KBM-7 (cell line): ENCODE measurements at regions not wholly inside any gene's neighbourhood (a gene's known extent, or its start where the extent isn't known, plus 50 kb on each side); places are given as distances from the start of the nearest gene placed in this dataset.
"Not testable (repeated sequence)": the region's sequence is repeated elsewhere in the genome, so short reads cannot be mapped to it uniquely, and the experiment has no call there.

Source experiments
- DNase-seq: peaks from one replicate; pipeline ENCODE4 v3.0.0-alpha.2; 2015
- in situ Hi-C: fragments of 300-500 bp; cut with MboI; formaldehyde crosslinking; loops from 2 replicates; pipeline ENCODE4 v1.14.3; 2020; ENCODE audit warnings: low sequenced_read_pairs, low pct_unique_long_range_greater_than_20kb, mixed read lengths

- DNase-seq: no peak
- in situ Hi-C loops: no loop called here
These were observed 896.7 kb upstream of the ZEB2 start for GRCh38 chr2:145416640-145417039.

GRCh38 chr2:145415151-145415550 lies 895.2 kb upstream of the ZEB2 start:
- DNase-seq: no peak
- in situ Hi-C loops: no loop called here

DNA sequence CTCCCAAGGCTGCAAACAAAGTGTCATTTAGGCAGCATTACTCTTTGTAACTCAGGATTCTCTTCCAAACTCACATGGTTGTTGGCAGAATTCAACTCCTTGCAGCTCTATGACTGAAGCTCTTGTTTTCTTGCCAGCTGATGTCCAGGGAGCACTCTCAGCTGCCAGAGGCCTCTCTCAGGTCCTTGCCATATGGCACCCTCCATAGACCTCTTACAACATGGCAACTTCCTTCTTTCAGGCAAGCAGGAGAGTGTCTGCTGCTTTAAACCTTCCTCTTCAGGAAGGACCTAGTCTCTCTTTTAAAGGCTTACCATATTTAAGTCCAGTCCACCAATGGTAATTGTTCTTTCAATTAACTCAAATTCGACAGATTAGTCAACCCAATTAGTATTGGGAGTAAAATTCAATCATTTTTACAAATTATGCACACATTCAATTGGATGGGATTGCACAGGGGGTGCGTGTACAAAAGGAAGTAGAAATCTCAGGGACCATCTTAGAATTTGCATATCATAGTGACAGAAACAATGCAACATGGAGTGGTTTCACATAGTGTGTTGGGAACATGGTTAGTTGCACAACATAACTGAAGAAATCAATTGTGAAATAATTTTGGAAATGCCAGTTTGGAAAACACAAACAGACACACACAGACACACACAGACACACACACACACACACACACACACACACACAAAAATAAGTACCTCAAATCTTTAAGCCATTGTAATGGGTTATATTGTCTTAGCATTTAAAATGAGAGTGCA lies 893.5 kb upstream of the ZEB2 start:
- no peak for DNase-seq
- in situ Hi-C loops: no loop called here

GRCh38 chr2:145412155-145412554 lies 892.2 kb upstream of the ZEB2 start:
- in situ Hi-C loops: no loop called here
- no peak for DNase-seq

DNA sequence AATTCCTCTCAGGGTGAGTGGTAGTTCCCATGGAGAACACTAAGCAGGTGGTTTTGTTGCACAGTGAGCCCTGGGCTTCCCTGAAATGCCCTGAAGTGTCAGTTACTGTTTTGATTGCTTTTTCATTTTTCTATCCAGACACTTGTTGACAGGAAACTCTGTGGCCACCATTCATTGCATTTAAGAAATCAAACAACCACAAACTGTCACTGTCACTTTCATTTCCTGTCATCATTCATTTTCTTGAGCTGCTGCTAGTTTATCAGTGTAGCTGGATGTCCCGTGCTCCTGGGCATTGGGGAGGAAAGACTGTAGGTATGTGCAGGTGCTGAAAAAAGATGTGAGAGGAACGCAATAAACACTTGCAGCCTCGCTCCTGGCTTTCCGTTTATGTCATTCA lies 891.6 kb upstream of the ZEB2 start:
- in situ Hi-C loops: no loop called here
- DNase-seq: peak; percentile 50

- DNase-seq: no peak
- in situ Hi-C loops: no loop called here
These were observed 890.2 kb upstream of the ZEB2 start for GRCh38 chr2:145410086-145410485.

GRCh38 chr2:145408980-145409379 lies 889.1 kb upstream of the ZEB2 start:
- in situ Hi-C loops: no loop called here
- no peak for DNase-seq

DNA sequence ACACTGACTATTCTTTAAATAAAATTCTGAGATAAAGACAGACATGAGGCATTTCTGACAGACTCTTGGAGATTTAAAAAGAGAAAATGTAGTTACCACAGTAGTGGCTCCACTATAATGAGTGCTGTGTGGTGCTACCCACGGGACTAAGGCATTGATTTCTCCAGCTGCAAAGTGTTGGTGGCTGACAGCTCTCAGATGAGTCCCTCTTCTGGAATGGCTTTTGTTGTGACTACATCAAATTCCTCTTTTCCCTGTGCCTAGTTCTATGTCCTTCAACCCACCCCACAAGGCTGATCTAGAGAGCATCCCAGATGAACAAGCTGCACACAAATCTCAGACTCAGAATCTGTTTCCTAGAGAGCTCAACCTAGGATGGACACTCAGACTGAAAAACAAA lies 884.8 kb upstream of the ZEB2 start:
- no peak for DNase-seq
- in situ Hi-C loops: no loop called here

DNA sequence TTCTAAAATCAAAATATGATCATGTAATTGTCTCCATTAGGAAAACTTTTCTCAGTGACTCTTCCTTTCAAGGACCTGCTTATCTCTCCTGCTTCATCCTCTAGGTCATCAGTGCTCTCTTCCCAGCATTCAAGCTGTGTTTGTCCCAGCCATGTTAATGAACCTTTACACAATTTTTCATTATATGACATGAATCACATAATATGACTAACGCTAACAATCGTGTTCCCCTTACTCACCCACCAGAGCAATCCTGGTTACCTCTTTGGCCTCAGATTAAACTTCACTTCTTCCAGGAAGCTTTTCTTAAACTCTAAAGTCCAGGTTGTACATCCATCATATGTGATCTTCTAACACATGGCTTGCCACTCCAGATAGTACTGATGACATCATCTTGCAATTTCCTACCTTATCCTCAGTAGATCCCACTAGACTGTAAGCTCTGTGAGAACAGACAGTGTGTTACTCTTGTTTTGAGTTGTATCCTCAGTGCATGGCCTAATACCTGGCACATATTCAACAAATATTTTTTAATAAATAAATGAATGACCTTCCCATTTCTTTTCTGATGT lies 882.9 kb upstream of the ZEB2 start:
- no peak for DNase-seq
- in situ Hi-C loops: no loop called here

GRCh38 chr2:145399131-145399530 lies 879.2 kb upstream of the ZEB2 start:
- no peak for DNase-seq
- in situ Hi-C loops: no loop called here

DNA sequence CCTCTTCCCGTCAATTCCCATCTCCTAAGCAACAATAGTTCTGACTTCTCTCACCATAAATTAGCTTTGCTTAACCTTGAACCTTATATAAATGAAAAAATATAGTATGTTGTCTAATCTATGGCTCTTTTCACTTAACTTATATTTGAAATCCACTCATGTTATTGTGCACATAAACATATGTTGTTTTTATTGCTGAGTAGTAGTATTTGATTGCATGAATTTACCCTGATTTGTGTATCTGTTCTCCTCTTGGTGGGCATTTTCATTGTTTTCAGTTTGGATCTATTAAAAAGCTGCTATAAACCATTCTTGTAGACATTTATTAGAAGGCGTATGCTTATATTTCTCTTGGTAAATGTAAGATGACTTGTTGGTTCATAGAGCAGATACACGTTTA lies 874.3 kb upstream of the ZEB2 start:
- no peak for DNase-seq
- in situ Hi-C loops: no loop called here

DNA sequence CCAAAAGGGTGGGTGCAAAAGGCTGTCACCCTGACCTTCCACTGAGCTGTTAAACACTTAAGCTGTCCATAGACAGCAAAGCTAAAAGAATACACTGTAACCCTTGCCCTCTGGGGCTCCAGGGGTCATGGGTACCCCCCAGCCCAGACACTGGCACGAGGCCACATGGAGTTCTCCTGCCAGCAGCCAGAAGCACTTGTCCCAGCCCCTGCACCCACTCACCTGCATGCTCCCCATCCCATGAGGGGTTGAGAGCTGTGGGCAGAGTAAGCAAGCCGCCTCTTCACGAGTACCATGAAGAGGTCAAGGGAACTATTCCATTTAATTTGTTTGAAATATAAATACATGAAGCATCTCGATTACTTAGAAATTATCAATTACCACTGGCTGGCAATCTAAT lies 867.1 kb upstream of the ZEB2 start:
- DNase-seq: no peak
- in situ Hi-C loops: no loop called here

DNA sequence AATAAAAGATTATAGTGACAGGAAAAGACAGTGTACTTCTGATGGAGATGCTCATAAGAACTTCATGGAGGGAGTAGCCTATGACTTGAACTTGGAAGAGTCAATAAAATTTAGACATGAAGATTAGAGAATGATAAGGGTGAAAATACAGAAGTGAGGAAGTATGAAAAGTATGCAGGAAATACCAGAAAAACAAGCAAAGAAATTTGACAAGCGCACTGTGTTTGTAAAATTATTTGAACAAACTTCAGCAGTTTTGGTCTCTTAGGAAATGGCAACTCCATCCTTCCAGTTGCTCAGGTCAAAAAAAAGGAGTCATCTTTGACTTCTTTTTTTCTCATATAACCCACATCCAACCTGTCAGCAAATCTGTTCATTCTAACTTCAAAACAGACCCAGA lies 864.0 kb upstream of the ZEB2 start:
- in situ Hi-C loops: no loop called here
- DNase-seq: no peak

GRCh38 chr2:145380436-145381017 lies 860.6 kb upstream of the ZEB2 start:
- no peak for DNase-seq
- in situ Hi-C loops: no loop called here

- in situ Hi-C loops: no loop called here
These were observed 860.0 kb upstream of the ZEB2 start for GRCh38 chr2:145379934-145380333.

DNA sequence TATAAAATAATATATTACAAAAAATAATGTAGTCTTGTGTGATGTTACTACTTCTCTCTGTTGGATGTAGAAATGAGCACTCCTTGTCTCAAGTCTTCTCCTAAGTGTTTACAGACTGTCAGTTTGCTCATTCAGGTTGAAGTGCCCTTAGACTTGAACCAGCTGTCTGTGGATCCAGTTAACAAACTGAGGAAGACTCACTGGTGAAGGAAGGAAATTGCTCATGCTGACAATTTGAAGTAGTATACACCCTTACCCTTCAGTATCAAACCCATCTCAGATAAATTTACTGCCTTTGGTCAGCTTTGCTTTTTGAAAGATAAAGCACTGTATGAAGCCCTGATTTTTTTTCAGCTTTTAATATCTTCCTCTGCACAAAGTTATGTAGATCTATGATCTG lies 854.2 kb upstream of the ZEB2 start:
- in situ Hi-C loops: no loop called here
- DNase-seq: no peak

More at GRCh38 chr2:145379934-145380333, 860.0 kb upstream of the ZEB2 start:
- no peak for DNase-seq

GRCh38 chr2:145367334-145367733 lies 847.4 kb upstream of the ZEB2 start:
- DNase-seq, in situ Hi-C loops: not testable (repeated sequence)

GRCh38 chr2:145366341-145366740 lies 846.4 kb upstream of the ZEB2 start:
- no peak for DNase-seq
- in situ Hi-C loops: no loop called here

- in situ Hi-C loops: no loop called here
- no peak for DNase-seq
These were observed 840.3 kb upstream of the ZEB2 start for GRCh38 chr2:145360129-145360790.

DNA sequence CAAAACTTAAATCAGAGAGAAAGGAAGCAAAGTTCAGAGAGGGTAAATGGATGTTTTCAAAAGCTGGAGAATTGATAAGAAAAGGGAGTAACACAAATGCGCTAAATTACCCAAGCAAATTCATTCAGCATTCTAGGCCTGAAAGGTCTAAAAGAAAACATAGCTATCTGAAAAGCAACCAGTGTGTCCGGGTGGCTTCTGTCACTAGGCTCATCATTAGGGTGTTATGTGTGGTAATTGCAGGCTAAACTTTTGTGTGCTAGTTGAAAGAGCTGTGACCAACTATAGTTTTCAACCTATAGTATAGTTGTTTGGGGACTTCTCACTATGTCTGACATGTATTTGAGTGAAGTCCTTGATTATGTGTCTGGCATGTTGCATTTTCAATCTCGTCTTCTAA lies 839.6 kb upstream of the ZEB2 start:
- no peak for DNase-seq
- in situ Hi-C loops: no loop called here
